ENCODE measurements at regions not wholly inside any gene's neighbourhood (a gene's known extent, or its start where the extent isn't known, plus 50 kb on each side); places are given as distances from the start of the nearest gene placed in this dataset.

DNA sequence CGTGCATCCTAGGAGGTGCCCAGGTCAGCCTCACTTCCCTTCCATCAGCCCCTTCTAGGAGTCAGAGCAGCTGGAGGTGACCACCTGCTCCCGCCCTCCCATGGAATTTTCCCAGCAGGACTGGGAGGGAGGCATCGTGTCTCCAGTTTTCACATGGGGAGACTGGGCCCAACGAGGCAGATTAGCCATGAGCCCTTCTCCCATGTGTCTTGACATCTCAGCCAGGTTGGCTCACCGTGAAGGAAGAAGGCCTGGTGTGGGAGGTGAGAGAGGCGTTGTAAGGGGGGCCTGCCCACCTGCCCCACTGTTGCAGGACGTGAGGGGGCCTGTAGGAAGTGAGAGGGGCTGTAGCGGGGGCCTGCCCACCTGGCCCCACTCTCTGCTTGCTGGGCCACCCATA, 1521.4 kb downstream of the BRD1 start:
- POLR2A ChIA-PET, result no interaction called here
- CTCF ChIA-PET, result no interaction called here
- Histone ChIP-seq H3K36me3 (ENCODE audit: control insufficient read depth, insufficient read depth, low read length) (no peaks in the 10 kb centered on the region), H3K4me3 (ENCODE audit: low read depth, low read length) (no peak overlapping the region), H3K27me3 (ENCODE audit: control insufficient read depth, insufficient read depth, low read length) (no peaks in the 10 kb centered on the region)
- DNase-seq (ENCODE audit: low read depth), result no peak
- TF ChIP-seq, protein P1, sequence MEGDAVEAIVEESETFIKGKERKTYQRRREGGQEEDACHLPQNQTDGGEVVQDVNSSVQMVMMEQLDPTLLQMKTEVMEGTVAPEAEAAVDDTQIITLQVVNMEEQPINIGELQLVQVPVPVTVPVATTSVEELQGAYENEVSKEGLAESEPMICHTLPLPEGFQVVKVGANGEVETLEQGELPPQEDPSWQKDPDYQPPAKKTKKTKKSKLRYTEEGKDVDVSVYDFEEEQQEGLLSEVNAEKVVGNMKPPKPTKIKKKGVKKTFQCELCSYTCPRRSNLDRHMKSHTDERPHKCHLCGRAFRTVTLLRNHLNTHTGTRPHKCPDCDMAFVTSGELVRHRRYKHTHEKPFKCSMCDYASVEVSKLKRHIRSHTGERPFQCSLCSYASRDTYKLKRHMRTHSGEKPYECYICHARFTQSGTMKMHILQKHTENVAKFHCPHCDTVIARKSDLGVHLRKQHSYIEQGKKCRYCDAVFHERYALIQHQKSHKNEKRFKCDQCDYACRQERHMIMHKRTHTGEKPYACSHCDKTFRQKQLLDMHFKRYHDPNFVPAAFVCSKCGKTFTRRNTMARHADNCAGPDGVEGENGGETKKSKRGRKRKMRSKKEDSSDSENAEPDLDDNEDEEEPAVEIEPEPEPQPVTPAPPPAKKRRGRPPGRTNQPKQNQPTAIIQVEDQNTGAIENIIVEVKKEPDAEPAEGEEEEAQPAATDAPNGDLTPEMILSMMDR (IDR thresholded peaks at IDR 0.05; ENCODE audit: insufficient read depth, low read depth, low read length), result no peak

DNA sequence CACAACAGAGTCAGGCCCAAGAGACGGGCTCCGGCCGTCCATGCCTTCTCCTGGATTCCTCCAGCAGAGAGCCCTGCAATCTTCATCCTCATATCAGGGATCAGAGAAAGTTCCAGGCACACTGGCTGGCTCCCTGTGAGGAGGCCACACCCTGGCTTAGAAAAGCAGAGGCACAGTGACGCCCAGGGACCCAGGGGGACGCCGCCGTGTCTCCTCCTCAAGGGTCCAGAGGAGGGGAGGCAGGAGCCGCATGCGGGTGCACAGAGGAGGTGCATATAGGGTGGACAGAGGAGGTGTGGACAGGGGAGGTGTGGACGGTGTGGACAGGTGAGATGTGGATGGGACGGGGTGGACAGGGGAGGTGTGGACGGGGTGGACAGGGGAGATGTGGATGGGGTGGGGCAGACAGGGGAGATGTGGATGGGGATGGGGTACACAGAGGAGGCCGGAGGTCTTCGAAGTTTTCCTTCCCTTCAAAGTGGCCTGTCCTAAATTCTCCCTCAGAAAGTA, 1521.9 kb downstream of the BRD1 start:
- TF ChIP-seq, protein P1 (IDR thresholded peaks at IDR 0.05; ENCODE audit: insufficient read depth, low read depth, low read length), result no peak
- DNase-seq (ENCODE audit: low read depth), result no peak
- Histone ChIP-seq H3K36me3 (ENCODE audit: control insufficient read depth, insufficient read depth, low read length) (no peaks in the 10 kb centered on the region), H3K4me3 (ENCODE audit: low read depth, low read length) (no peak overlapping the region), H3K27me3 (ENCODE audit: control insufficient read depth, insufficient read depth, low read length) (no peaks in the 10 kb centered on the region)
- ChIA-PET CTCF (no interaction called here), POLR2A (no interaction called here)

DNA sequence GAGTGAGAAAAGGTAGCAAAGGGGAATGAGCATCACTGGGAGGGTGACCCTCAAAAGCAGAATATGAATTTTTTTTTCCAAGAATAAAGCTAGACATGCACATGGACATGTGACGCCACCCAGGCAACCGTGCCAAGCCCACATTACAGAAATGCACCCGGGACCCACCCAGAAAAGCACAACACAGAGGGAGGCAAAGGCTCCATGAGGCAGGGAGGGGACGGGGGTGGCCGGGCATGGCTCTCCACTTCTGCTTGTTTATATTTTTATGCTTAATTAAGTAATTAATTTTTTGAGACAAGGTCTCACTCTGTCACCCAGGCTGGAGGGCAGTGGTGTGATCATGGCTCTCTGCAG, 1524.3 kb downstream of the BRD1 start:
- H3K4me3 ChIP-seq (ENCODE audit: low read depth, low read length), result no peak overlapping the region
- no peaks in the 10 kb centered on the region for H3K27me3 ChIP-seq (ENCODE audit: control insufficient read depth, insufficient read depth, low read length)
- POLR2A ChIA-PET, result no interaction called here
- no peaks in the 10 kb centered on the region for H3K36me3 ChIP-seq (ENCODE audit: control insufficient read depth, insufficient read depth, low read length)
- TF ChIP-seq, protein P1 (IDR thresholded peaks at IDR 0.05; ENCODE audit: insufficient read depth, low read depth, low read length), result no peak
- CTCF ChIA-PET, result no interaction called here
- DNase-seq (ENCODE audit: low read depth), result no peak

DNA sequence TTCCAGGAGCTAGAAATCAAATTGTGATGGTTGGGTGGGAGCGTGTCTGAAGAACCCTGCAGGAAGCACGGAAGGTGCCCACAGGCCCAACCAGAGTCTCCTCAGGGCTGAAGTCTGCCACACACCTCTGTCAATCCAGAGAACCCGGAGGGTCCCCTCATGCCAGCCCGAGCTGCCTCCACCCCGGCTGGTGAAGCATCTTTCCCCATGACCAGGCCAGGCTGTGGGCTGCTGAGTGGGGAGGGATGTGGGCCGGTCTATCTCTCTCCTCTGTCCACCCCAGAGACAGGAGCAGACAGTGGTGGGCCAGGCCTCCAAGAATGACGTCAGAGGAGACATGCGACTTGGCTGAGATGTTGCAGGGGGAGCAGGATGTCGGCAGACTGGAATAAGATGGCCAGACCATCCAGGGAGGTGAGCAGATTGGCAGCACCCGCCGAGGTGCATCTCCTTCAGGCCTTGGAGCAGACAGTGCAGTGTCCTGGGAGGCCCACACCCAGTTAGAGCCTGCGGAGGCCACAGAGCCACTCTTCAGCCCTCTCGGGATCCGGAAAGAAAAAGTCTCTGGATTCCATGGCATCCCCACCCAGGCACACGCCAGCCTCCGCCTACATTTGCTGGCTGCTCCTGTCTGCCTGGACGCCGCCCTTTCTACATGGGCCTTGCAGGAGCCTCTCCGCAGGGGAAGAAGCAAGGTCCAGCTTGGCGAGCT, 1524.9 kb downstream of the BRD1 start:
- POLR2A ChIA-PET, result no interaction called here
- no peaks in the 10 kb centered on the region for H3K27me3 ChIP-seq (ENCODE audit: control insufficient read depth, insufficient read depth, low read length)
- no peak overlapping the region for H3K4me3 ChIP-seq (ENCODE audit: low read depth, low read length)
- CTCF ChIA-PET, result no interaction called here
- DNase-seq (ENCODE audit: low read depth), result no peak
- no peaks in the 10 kb centered on the region for H3K36me3 ChIP-seq (ENCODE audit: control insufficient read depth, insufficient read depth, low read length)
- TF ChIP-seq, protein P1 (IDR thresholded peaks at IDR 0.05; ENCODE audit: insufficient read depth, low read depth, low read length), result no peak

DNA sequence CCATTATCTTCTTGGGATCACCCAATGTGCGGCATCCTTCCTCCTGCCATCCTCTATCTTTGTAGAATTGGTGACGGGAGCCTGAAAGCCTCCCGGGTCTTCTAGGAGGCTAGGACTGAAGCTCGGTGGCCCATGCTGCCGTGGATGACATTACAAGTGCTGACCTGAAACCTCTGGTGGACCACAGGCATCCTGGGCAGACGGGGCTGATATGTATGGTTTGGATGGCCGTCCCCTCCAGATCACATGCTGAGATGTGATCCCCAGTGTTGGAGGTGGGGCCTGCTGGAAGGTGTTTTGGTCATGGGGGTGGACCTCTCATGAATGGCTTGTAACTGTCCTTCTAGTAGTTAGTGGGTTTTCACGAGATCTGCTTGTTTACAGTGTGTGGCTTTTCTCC, 1525.8 kb downstream of the BRD1 start:
- Histone ChIP-seq H3K36me3 (ENCODE audit: control insufficient read depth, insufficient read depth, low read length) (no peaks in the 10 kb centered on the region), H3K4me3 (ENCODE audit: low read depth, low read length) (no peak overlapping the region), H3K27me3 (ENCODE audit: control insufficient read depth, insufficient read depth, low read length) (no peaks in the 10 kb centered on the region)
- ChIA-PET POLR2A (no interaction called here), CTCF (no interaction called here)
- TF ChIP-seq, protein P1 (IDR thresholded peaks at IDR 0.05; ENCODE audit: insufficient read depth, low read depth, low read length), result no peak
- no peak for DNase-seq (ENCODE audit: low read depth)

All from BJ (cell line).